H1 (cell line): ENCODE measurements at regions not wholly inside any gene's neighbourhood (a gene's known extent, or its start where the extent isn't known, plus 50 kb on each side); places are given as distances from the start of the nearest gene placed in this dataset.

Source experiments
- CTCF ChIA-PET: fragments of 300-600 bp; sonication (Branson Sonifier 250); formaldehyde crosslinking; loops from one replicate; lab custom pipeline; 2021; ENCODE audit not compliant: partially characterized antibody; lab: Charles Lee
- POLR2A ChIA-PET: fragments of 300-600 bp; sonication (Branson Sonifier 250); formaldehyde crosslinking; loops from one replicate; lab custom pipeline; 2021; ENCODE audit warnings: inconsistent platforms; ENCODE audit not compliant: partially characterized antibody; lab: Charles Lee
- DNase-seq, 2 experiments: peaks; one replicate each; pipeline versions ENCODE4 v3.0.0 to v3.0.0-alpha.2; 2010 to 2022; ENCODE audit warnings: low spot score in 2 of 2, low read depth in 1 of 2, mixed read lengths in 1 of 2
- FAIRE-seq: peaks from 2 replicates; lab custom pipeline; 2011; peaks lifted over from hg19 to GRCh38; lab: Jason Lieb, UNC
- H2AFZ ChIP-seq: 2 replicates; pipeline ENCODE4 v1.8.1; 2012; ENCODE audit warnings: low read length, inconsistent platforms
- H2AK5ac ChIP-seq: 2 replicates; pipeline ENCODE4 v1.6.1; 2013; ENCODE audit warnings: low read depth, low read length
- H2BK120ac ChIP-seq: replicated peaks from 2 replicates; pipeline ENCODE3; 2013; ENCODE audit warnings: low read depth, low read length, inconsistent platforms
- H2BK12ac ChIP-seq: 2 replicates; pipeline ENCODE4 v1.6.1; 2013; ENCODE audit warnings: low read depth, low read length
- H2BK15ac ChIP-seq: 2 replicates; pipeline ENCODE4 v1.6.1; 2013; ENCODE audit warnings: low read length
- H2BK20ac ChIP-seq: 2 replicates; pipeline ENCODE4 v1.6.1; 2013; ENCODE audit warnings: low read length
- H2BK5ac ChIP-seq: 2 replicates; pipeline ENCODE4 v1.6.1; 2013; ENCODE audit warnings: low read depth, low read length
- H3K14ac ChIP-seq: 2 replicates; pipeline ENCODE4 v1.6.1; 2013; ENCODE audit warnings: inconsistent platforms; ENCODE audit not compliant: insufficient read length
- H3K18ac ChIP-seq: 2 replicates; pipeline ENCODE4 v1.6.1; 2013; ENCODE audit warnings: low read length; ENCODE audit errors: extremely low read depth
- H3K23ac ChIP-seq: 2 replicates; pipeline ENCODE4 v1.6.1; 2013; ENCODE audit warnings: inconsistent platforms; ENCODE audit not compliant: insufficient read length
- H3K23me2 ChIP-seq: 2 replicates; pipeline ENCODE4 v1.6.1; 2013; ENCODE audit warnings: low read depth, low read length
- H3K27ac ChIP-seq: 2 replicates; pipeline ENCODE4 v1.6.1; 2011; ENCODE audit warnings: low read depth, low read length, inconsistent platforms
- H3K27me3 ChIP-seq, 4 experiments: replicated peaks in 1 of 4; 1 replicate in 1 of 4; 2 replicates in 3 of 4; pipeline versions ENCODE4 v1.6.1 to v1.8.1; 2011 to 2013; ENCODE audit warnings: low read length in 3 of 4, mild to moderate bottlenecking in 3 of 4, inconsistent platforms in 2 of 4, mixed read lengths in 2 of 4, moderate library complexity in 1 of 4; ENCODE audit not compliant: control insufficient read depth in 3 of 4, insufficient read depth in 3 of 4; ENCODE audit errors: extremely low read depth in 1 of 4
- H3K36me3 ChIP-seq, 4 experiments: 2 replicates each; pipeline versions ENCODE4 v1.6.1 to v1.8.1; 2011 to 2013; ENCODE audit warnings: mild to moderate bottlenecking in 4 of 4, low read length in 3 of 4, moderate library complexity in 2 of 4, control low read depth in 1 of 4, inconsistent platforms in 1 of 4; ENCODE audit not compliant: insufficient read depth in 4 of 4, control insufficient read depth in 2 of 4
- H3K4ac ChIP-seq: replicated peaks from 2 replicates; pipeline ENCODE3; 2013; ENCODE audit warnings: low read length, low read depth, mixed read lengths, inconsistent platforms; ENCODE audit not compliant: insufficient read length
- H3K4me1 ChIP-seq, 4 experiments: replicated peaks in 1 of 4; 1 replicate in 1 of 4; 2 replicates in 3 of 4; pipeline versions ENCODE4 v1.6.1 to v1.8.1; 2011 to 2013; ENCODE audit warnings: low read length in 3 of 4, inconsistent platforms in 2 of 4, mixed read lengths in 1 of 4; ENCODE audit not compliant: insufficient read depth in 4 of 4, control insufficient read depth in 3 of 4
- H3K4me2 ChIP-seq, 2 experiments: 2 replicates each; pipeline versions ENCODE4 v1.6.1 to v1.8.1; 2011 to 2013; ENCODE audit warnings: low read depth in 2 of 2, low read length in 2 of 2, control low read depth in 1 of 2, inconsistent platforms in 1 of 2, mild to moderate bottlenecking in 1 of 2; ENCODE audit not compliant: insufficient read depth in 1 of 2
- H3K4me3 ChIP-seq, 4 experiments: fragments of 200-600, 300-600 bp in 1 of 4; sonication (generic), shearing (Covaris generic), sonication (Bioruptor Twin) in 1 of 4; 2 replicates each; pipeline versions ENCODE4 v1.5.1 to v1.8.1; 2011 to 2016; ENCODE audit warnings: low read length in 4 of 4, low read depth in 3 of 4, control low read depth in 2 of 4, inconsistent platforms in 2 of 4, mild to moderate bottlenecking in 2 of 4, mixed read lengths in 1 of 4, moderate library complexity in 1 of 4; ENCODE audit not compliant: insufficient read depth in 2 of 4; ENCODE audit errors: extremely low read depth in 1 of 4
- H3K56ac ChIP-seq: replicated peaks from 2 replicates; pipeline ENCODE3; 2013; ENCODE audit warnings: low read depth, mild to moderate bottlenecking, mixed read lengths, low read length, inconsistent platforms; ENCODE audit not compliant: insufficient read length
- H3K79me1 ChIP-seq: 2 replicates; pipeline ENCODE4 v1.6.1; 2013; ENCODE audit warnings: low read depth, low read length, control low read depth
- H3K79me2 ChIP-seq, 2 experiments: 2 replicates each; pipeline versions ENCODE4 v1.6.1 to v1.8.1; 2012 to 2013; ENCODE audit warnings: low read length in 2 of 2, mild to moderate bottlenecking in 2 of 2, inconsistent platforms in 1 of 2; ENCODE audit not compliant: insufficient read depth in 2 of 2, control insufficient read depth in 1 of 2
- H3K9ac ChIP-seq, 4 experiments: replicated peaks in 1 of 4; 1 replicate in 1 of 4; 2 replicates in 3 of 4; pipeline versions ENCODE4 v1.6.1 to v1.8.1; 2011 to 2013; ENCODE audit warnings: low read depth in 3 of 4, low read length in 3 of 4, control low read depth in 2 of 4, mild to moderate bottlenecking in 2 of 4, moderate library complexity in 2 of 4, inconsistent platforms in 1 of 4; ENCODE audit errors: extremely low read depth in 1 of 4
- H3K9me3 ChIP-seq, 2 experiments: 2 replicates each; pipeline versions ENCODE4 v1.6.1 to v1.8.1; 2012 to 2013; ENCODE audit warnings: mild to moderate bottlenecking in 2 of 2, moderate library complexity in 2 of 2, control low read depth in 1 of 2, inconsistent platforms in 1 of 2, low read depth in 1 of 2, low read length in 1 of 2, mixed read lengths in 1 of 2; ENCODE audit not compliant: insufficient read depth in 2 of 2
- H4K20me1 ChIP-seq, 2 experiments: replicated peaks in 1 of 2; 2 replicates each; pipeline versions ENCODE3 to v1.8.1; 2011 to 2013; ENCODE audit warnings: inconsistent platforms in 2 of 2, low read length in 2 of 2, mild to moderate bottlenecking in 1 of 2; ENCODE audit not compliant: insufficient read depth in 2 of 2, control insufficient read depth in 1 of 2
- H4K5ac ChIP-seq: 2 replicates; pipeline ENCODE4 v1.6.1; 2013; ENCODE audit warnings: low read length, low read depth, mixed read lengths, inconsistent platforms; ENCODE audit not compliant: insufficient read length
- H4K8ac ChIP-seq: 2 replicates; pipeline ENCODE4 v1.8.0; 2013; ENCODE audit warnings: mild to moderate bottlenecking, moderate library complexity, low read length, inconsistent platforms; ENCODE audit not compliant: insufficient read depth; ENCODE audit errors: extremely low read depth
- H4K91ac ChIP-seq: replicated peaks from 2 replicates; pipeline ENCODE3; 2013; ENCODE audit warnings: low read length, mixed read lengths, inconsistent platforms; ENCODE audit not compliant: insufficient read length
- CREB1 ChIP-seq: IDR thresholded peaks from 2 replicates; pipeline ENCODE4 v1.6.1; 2012; ENCODE audit warnings: inconsistent platforms
- CTBP2 ChIP-seq: IDR thresholded peaks from 2 replicates; pipeline ENCODE4 v1.7.0; 2011; ENCODE audit warnings: borderline replicate concordance, mild to moderate bottlenecking, moderate library complexity, mixed read lengths, low read length; ENCODE audit not compliant: insufficient read depth, insufficient read length
- EGR1 ChIP-seq: IDR thresholded peaks from 2 replicates; pipeline ENCODE4 v1.6.1; 2011; ENCODE audit warnings: low read depth, low read length, borderline replicate concordance
- RBBP5 ChIP-seq: IDR thresholded peaks from 2 replicates; pipeline ENCODE4 v1.7.1; 2012; ENCODE audit warnings: low read depth, mild to moderate bottlenecking, inconsistent platforms, low read length, moderate library complexity, borderline replicate concordance
- RXRA ChIP-seq: IDR thresholded peaks from 2 replicates; pipeline ENCODE4 v1.6.1; 2011; ENCODE audit warnings: low read depth, mild to moderate bottlenecking, low read length, moderate library complexity; ENCODE audit not compliant: insufficient read depth
- SIN3A ChIP-seq, 2 experiments: IDR thresholded peaks in 1 of 2; conservative IDR thresholded peaks in 1 of 2; 2 replicates each; pipeline ENCODE4 v1.6.1; 2011 to 2012; ENCODE audit warnings: low read length in 2 of 2, improper control_type of control experiment in 1 of 2, low read depth in 1 of 2, mild to moderate bottlenecking in 1 of 2
- SP2 ChIP-seq: IDR thresholded peaks from 2 replicates; pipeline ENCODE4 v1.6.1; 2012; ENCODE audit warnings: mild to moderate bottlenecking, low read length, inconsistent platforms
- TAF7 ChIP-seq: optimal IDR thresholded peaks from 2 replicates; pipeline ENCODE3; 2011; ENCODE audit warnings: low read depth, mild to moderate bottlenecking, inconsistent platforms, low read length, moderate library complexity, borderline replicate concordance
- ZNF274 ChIP-seq: IDR thresholded peaks from 2 replicates; pipeline ENCODE4 v1.7.0; 2012; ENCODE audit warnings: low read length, borderline replicate concordance; ENCODE audit errors: extremely low read depth
- WGBS, 2 experiments: shearing (Covaris generic) in 1 of 2; methylation state at CpG; one replicate each; pipeline versions ENCODE4 v1.1.6 to v1.1.7; 2013 to 2015; ENCODE audit warnings: low lambda C conversion rate in 2 of 2, mixed read lengths in 2 of 2, inconsistent platforms in 1 of 2, low coverage in 1 of 2, missing lambda C conversion rate in 1 of 2; ENCODE audit not compliant: insufficient replicate concordance in 2 of 2, insufficient coverage in 1 of 2, insufficient read length in 1 of 2; ENCODE audit errors: extremely low coverage in 1 of 2, missing lambda C conversion rate in 1 of 2; 5-methylcytosine and 5-hydroxymethylcytosine counted together
- TF ChIP-seq, protein P1 (sequence below), 3 experiments: IDR thresholded peaks; 1 replicate in 2 of 3; 2 replicates in 1 of 3; pipeline versions ENCODE4 v1.5.1 to v1.6.1; 2011; ENCODE audit warnings: low read length in 3 of 3, mild to moderate bottlenecking in 3 of 3, inconsistent platforms in 2 of 3, low read depth in 1 of 3, moderate library complexity in 1 of 3; ENCODE audit not compliant: insufficient read depth in 1 of 3; ENCODE audit errors: control extremely low read depth in 1 of 3

GRCh38 chr9:13956107-13956506, 357.8 kb downstream of the NFIB start:
- DNase-seq (no peak), FAIRE-seq (no peak)
- Histone ChIP-seq H2BK5ac (no peak overlapping the region), H3K4me3 (no peak overlapping the region), H4K20me1 (no peaks in the 10 kb centered on the region), H3K4me2 (no peak overlapping the region), H2AFZ (no peak overlapping the region), H2AK5ac (no peak overlapping the region), H3K14ac (no peak overlapping the region), H3K36me3 (no peaks in the 10 kb centered on the region), H3K79me2 (no peaks in the 10 kb centered on the region), H2BK15ac (no peak overlapping the region), H3K79me1 (no peaks in the 10 kb centered on the region), H3K56ac (no peak overlapping the region), H3K9ac (no peak overlapping the region), H2BK20ac (no peak overlapping the region), H3K4ac (no peak overlapping the region), H2BK12ac (no peak overlapping the region), H4K5ac (no peak overlapping the region), H3K23me2 (no peaks in the 10 kb centered on the region), H3K23ac (no peak overlapping the region), H3K4me1 (peaks cover 0 to 12% (median under 1%) of the 10 kb centered on the region in 4 experiments; a peak in 6 of 7 replicates), H2BK120ac (no peak overlapping the region), H3K27ac (no peak overlapping the region), H3K9me3 (no peaks in the 10 kb centered on the region), H3K18ac (no peak overlapping the region), H3K27me3 (no peaks in the 10 kb centered on the region; a peak in 1 of 7 replicates), H4K8ac (no peak overlapping the region), H4K91ac (no peak overlapping the region)
- CTCF ChIA-PET, result no interaction called here
- POLR2A ChIA-PET, result no interaction called here
- 85% methylated on average over 4 of the region's 4 CpGs; no CpG with 5 or more reads in 1 of the 2 experiments for WGBS, 2 experiments
- TF ChIP-seq SIN3A (conservative IDR thresholded peaks at IDR 0.05 in 1 of 2, IDR thresholded peaks at IDR 0.05 in 1 of 2; ENCODE audit: low read depth in 1 of 2, low read length in 2 of 2), result no peak
- TF ChIP-seq RBBP5, result no peak
- no peak for TF ChIP-seq CREB1
- TF ChIP-seq ZNF274, result no peak
- no peak for TF ChIP-seq CTBP2
- TF ChIP-seq, protein P1, sequence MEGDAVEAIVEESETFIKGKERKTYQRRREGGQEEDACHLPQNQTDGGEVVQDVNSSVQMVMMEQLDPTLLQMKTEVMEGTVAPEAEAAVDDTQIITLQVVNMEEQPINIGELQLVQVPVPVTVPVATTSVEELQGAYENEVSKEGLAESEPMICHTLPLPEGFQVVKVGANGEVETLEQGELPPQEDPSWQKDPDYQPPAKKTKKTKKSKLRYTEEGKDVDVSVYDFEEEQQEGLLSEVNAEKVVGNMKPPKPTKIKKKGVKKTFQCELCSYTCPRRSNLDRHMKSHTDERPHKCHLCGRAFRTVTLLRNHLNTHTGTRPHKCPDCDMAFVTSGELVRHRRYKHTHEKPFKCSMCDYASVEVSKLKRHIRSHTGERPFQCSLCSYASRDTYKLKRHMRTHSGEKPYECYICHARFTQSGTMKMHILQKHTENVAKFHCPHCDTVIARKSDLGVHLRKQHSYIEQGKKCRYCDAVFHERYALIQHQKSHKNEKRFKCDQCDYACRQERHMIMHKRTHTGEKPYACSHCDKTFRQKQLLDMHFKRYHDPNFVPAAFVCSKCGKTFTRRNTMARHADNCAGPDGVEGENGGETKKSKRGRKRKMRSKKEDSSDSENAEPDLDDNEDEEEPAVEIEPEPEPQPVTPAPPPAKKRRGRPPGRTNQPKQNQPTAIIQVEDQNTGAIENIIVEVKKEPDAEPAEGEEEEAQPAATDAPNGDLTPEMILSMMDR (IDR thresholded peaks at IDR 0.05; ENCODE audit: control extremely low read depth in 1 of 3, insufficient read depth in 1 of 3, low read depth in 1 of 3, low read length in 3 of 3), result no peak
- no peak for TF ChIP-seq EGR1
- TF ChIP-seq RXRA, result no peak
- TF ChIP-seq SP2, result no peak
- no peak for TF ChIP-seq TAF7
